ENCODE measurements at regions not wholly inside any gene's neighbourhood (a gene's known extent, or its start where the extent isn't known, plus 50 kb on each side); places are given as distances from the start of the nearest gene placed in this dataset.

DNA sequence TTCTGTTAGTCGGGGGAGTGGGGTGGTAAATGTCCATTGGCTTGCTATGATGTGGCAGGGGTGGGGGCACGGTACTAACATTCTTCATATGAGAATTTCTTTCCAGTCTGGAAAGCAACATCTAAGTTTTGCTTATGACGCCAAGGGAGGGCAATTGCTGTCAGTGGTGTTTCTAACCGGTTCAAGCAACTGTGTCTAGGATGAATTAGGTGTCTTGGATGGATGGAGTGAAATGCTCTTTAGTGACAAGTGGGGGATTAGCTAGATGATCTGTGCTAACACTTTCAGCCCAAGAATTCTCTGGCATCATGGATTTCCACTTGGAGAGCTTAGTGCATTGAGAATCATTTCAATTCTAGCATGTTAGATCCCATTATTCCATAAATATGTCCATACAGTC is 262.6 kb upstream of the SORL1-AS1 start:
- TF ChIP-seq, protein P1, sequence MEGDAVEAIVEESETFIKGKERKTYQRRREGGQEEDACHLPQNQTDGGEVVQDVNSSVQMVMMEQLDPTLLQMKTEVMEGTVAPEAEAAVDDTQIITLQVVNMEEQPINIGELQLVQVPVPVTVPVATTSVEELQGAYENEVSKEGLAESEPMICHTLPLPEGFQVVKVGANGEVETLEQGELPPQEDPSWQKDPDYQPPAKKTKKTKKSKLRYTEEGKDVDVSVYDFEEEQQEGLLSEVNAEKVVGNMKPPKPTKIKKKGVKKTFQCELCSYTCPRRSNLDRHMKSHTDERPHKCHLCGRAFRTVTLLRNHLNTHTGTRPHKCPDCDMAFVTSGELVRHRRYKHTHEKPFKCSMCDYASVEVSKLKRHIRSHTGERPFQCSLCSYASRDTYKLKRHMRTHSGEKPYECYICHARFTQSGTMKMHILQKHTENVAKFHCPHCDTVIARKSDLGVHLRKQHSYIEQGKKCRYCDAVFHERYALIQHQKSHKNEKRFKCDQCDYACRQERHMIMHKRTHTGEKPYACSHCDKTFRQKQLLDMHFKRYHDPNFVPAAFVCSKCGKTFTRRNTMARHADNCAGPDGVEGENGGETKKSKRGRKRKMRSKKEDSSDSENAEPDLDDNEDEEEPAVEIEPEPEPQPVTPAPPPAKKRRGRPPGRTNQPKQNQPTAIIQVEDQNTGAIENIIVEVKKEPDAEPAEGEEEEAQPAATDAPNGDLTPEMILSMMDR (IDR thresholded peaks at IDR 0.05 in 4 of 5, conservative IDR thresholded peaks at IDR 0.05 in 1 of 5) = no peak
- no peak for TF ChIP-seq POLR2A (IDR thresholded peaks at IDR 0.05)
